H9 (cell line): ENCODE measurements at regions not wholly inside any gene's neighbourhood (a gene's known extent, or its start where the extent isn't known, plus 50 kb on each side); places are given as distances from the start of the nearest gene placed in this dataset.

Experiments used
- DNase-seq: peaks from one replicate; pipeline ENCODE4 v3.0.0-alpha.2; 2017
- H2AFZ ChIP-seq: one replicate; pipeline ENCODE4 v1.6.1; 2013; ENCODE audit warnings: mild to moderate bottlenecking, low read length, control low read depth, moderate library complexity
- H2AK5ac ChIP-seq: 2 replicates; pipeline ENCODE4 v1.6.1; 2013; ENCODE audit warnings: low read length, control low read depth, mixed read lengths; ENCODE audit not compliant: insufficient read length
- H2BK120ac ChIP-seq: one replicate; pipeline ENCODE4 v1.6.1; 2013; ENCODE audit warnings: low read depth, mild to moderate bottlenecking, low read length, control low read depth, inconsistent platforms; ENCODE audit not compliant: poor library complexity, severe bottlenecking
- H2BK12ac ChIP-seq: 2 replicates; pipeline ENCODE4 v1.6.1; 2013; ENCODE audit warnings: low read length, control low read depth, mixed read lengths, low read depth; ENCODE audit not compliant: insufficient read length
- H2BK15ac ChIP-seq: 2 replicates; pipeline ENCODE4 v1.6.1; 2013; ENCODE audit warnings: low read depth, low read length, control low read depth
- H2BK20ac ChIP-seq: one replicate; pipeline ENCODE4 v1.6.1; 2013; ENCODE audit warnings: low read depth, mild to moderate bottlenecking, low read length, control low read depth, inconsistent platforms; ENCODE audit not compliant: poor library complexity, severe bottlenecking
- H2BK5ac ChIP-seq: 2 replicates; pipeline ENCODE4 v1.6.1; 2013; ENCODE audit warnings: low read length, control low read depth, mixed read lengths; ENCODE audit not compliant: insufficient read length
- H3K14ac ChIP-seq: 2 replicates; pipeline ENCODE4 v1.6.1; 2013; ENCODE audit warnings: low read length, control low read depth; ENCODE audit not compliant: insufficient read depth
- H3K18ac ChIP-seq: 2 replicates; pipeline ENCODE4 v1.6.1; 2013; ENCODE audit warnings: low read depth, mild to moderate bottlenecking, mixed read lengths, low read length, control low read depth; ENCODE audit not compliant: insufficient read length
- H3K23ac ChIP-seq: 2 replicates; pipeline ENCODE4 v1.6.1; 2013; ENCODE audit warnings: low read length, control low read depth, mixed read lengths, low read depth; ENCODE audit not compliant: insufficient read length
- H3K23me2 ChIP-seq: 2 replicates; pipeline ENCODE4 v1.6.1; 2013; ENCODE audit warnings: low read depth, mild to moderate bottlenecking, mixed read lengths, low read length, control low read depth; ENCODE audit not compliant: insufficient read length, poor library complexity, severe bottlenecking
- H3K27ac ChIP-seq: 2 replicates; pipeline ENCODE4 v1.5.1; 2013; ENCODE audit warnings: low read length, control low read depth, mixed read lengths, low read depth; ENCODE audit not compliant: insufficient read length
- H3K27me3 ChIP-seq: 2 replicates; pipeline ENCODE4 v1.6.1; 2013; ENCODE audit warnings: low read length, control low read depth, inconsistent platforms; ENCODE audit not compliant: insufficient read depth
- H3K4ac ChIP-seq: 2 replicates; pipeline ENCODE4 v1.6.1; 2013; ENCODE audit warnings: low read depth, mild to moderate bottlenecking, control low read depth, inconsistent platforms, low read length, moderate library complexity
- H3K4me1 ChIP-seq: 2 replicates; pipeline ENCODE4 v1.6.1; 2013; ENCODE audit warnings: low read length, control low read depth, inconsistent platforms; ENCODE audit not compliant: insufficient read depth
- H3K4me2 ChIP-seq: 2 replicates; pipeline ENCODE4 v1.6.1; 2013; ENCODE audit warnings: low read length, control low read depth, mixed read lengths; ENCODE audit not compliant: insufficient read length, insufficient read depth
- H3K56ac ChIP-seq: 2 replicates; pipeline ENCODE4 v1.6.1; 2013; ENCODE audit warnings: low read depth, mild to moderate bottlenecking, mixed read lengths, low read length, control low read depth; ENCODE audit not compliant: insufficient read length
- H3K79me1 ChIP-seq: 2 replicates; pipeline ENCODE4 v1.6.1; 2013; ENCODE audit warnings: low read depth, mild to moderate bottlenecking, moderate library complexity, low read length, control low read depth, inconsistent platforms; ENCODE audit not compliant: insufficient read depth, poor library complexity, severe bottlenecking
- H3K79me2 ChIP-seq: 2 replicates; pipeline ENCODE4 v1.6.1; 2013; ENCODE audit warnings: low read length, control low read depth, inconsistent platforms; ENCODE audit not compliant: insufficient read depth
- H3K9ac ChIP-seq: 2 replicates; pipeline ENCODE4 v1.6.1; 2013; ENCODE audit warnings: low read length, control low read depth, mixed read lengths; ENCODE audit not compliant: insufficient read length; ENCODE audit errors: extremely low read depth
- H3K9me3 ChIP-seq: one replicate; pipeline ENCODE4 v1.6.1; 2013; ENCODE audit warnings: low read depth, low read length, inconsistent platforms; ENCODE audit not compliant: control insufficient read depth
- H3T11ph ChIP-seq: one replicate; pipeline ENCODE4 v1.6.1; 2013; ENCODE audit warnings: mild to moderate bottlenecking, low read length, control low read depth, inconsistent platforms
- H4K20me1 ChIP-seq: one replicate; pipeline ENCODE4 v1.6.1; 2013; ENCODE audit not compliant: control insufficient read depth, insufficient read length, insufficient read depth
- H4K5ac ChIP-seq: 2 replicates; pipeline ENCODE4 v1.6.1; 2013; ENCODE audit warnings: low read depth, mild to moderate bottlenecking, mixed read lengths, low read length, control low read depth; ENCODE audit not compliant: insufficient read length
- H4K8ac ChIP-seq: replicated peaks from 2 replicates; pipeline ENCODE4 v1.6.1; 2013; ENCODE audit warnings: low read length, control low read depth, mixed read lengths, low read depth; ENCODE audit not compliant: insufficient read length
- H4K91ac ChIP-seq: 2 replicates; pipeline ENCODE4 v1.6.1; 2013; ENCODE audit warnings: low read depth, mild to moderate bottlenecking, moderate library complexity, mixed read lengths, low read length, control low read depth; ENCODE audit not compliant: insufficient read length
- H3K27ac Mint-ChIP-seq, 3 experiments: 2 replicates in 2 of 3; 3 replicates in 1 of 3; pipeline ENCODE4 v1.8.0; 2020 to 2021; ENCODE audit warnings: mixed read lengths in 3 of 3, mild to moderate bottlenecking in 1 of 3, moderate library complexity in 1 of 3
- H3K27me3 Mint-ChIP-seq: 2 replicates; pipeline ENCODE4 v1.8.0; 2021; ENCODE audit warnings: low read depth, mild to moderate bottlenecking, moderate library complexity, mixed read lengths
- H3K36me3 Mint-ChIP-seq, 3 experiments: 2 replicates in 2 of 3; 3 replicates in 1 of 3; pipeline ENCODE4 v1.8.0; 2020 to 2021; ENCODE audit warnings: low read depth in 3 of 3, mixed read lengths in 3 of 3; ENCODE audit not compliant: insufficient read depth in 1 of 3
- H3K4me1 Mint-ChIP-seq, 2 experiments: 2 replicates each; pipeline ENCODE4 v1.8.0; 2020; ENCODE audit warnings: mixed read lengths in 2 of 2
- H3K4me3 Mint-ChIP-seq, 2 experiments: 2 replicates in 1 of 2; 3 replicates in 1 of 2; pipeline ENCODE4 v1.8.0; 2020 to 2021; ENCODE audit warnings: mild to moderate bottlenecking in 2 of 2, mixed read lengths in 2 of 2, moderate library complexity in 1 of 2
- H3K9me3 Mint-ChIP-seq, 2 experiments: 2 replicates in 1 of 2; 3 replicates in 1 of 2; pipeline ENCODE4 v1.8.0; 2020; ENCODE audit warnings: mild to moderate bottlenecking in 2 of 2, mixed read lengths in 2 of 2, moderate library complexity in 1 of 2
- TF ChIP-seq, protein P1 (sequence below): fragments of 200-600 bp; sonication (generic); conservative IDR thresholded peaks from 3 replicates; pipeline ENCODE4 v1.8.0; 2021; ENCODE audit warnings: antibody characterized with exemption, mild to moderate bottlenecking

DNA sequence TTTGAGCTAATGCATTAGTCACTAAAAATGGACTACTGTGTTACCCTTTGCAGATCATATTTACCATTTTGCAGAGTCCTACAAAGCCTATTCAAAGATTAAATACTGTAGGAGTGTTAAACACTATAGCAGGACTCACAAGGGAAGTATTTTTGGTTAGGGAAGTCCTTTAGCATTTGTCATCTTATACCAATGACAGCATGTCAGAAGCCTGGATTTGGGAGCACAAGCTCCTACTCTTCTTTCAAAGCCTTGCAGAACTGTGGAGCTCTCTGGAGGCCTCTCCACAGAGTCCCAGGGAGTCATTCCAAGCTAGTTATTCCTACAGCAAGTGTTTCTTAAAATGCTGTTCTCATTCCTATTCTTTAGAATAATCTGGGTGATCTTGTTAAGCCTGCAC lies 288.8 kb downstream of the PIK3R1 start:
- Histone ChIP-seq H4K20me1 (no peaks in the 10 kb centered on the region), H2BK120ac (no peak overlapping the region), H3T11ph (no peak overlapping the region), H3K9me3 (no peaks in the 10 kb centered on the region), H3K4ac (no peak overlapping the region), H2BK5ac (no peak overlapping the region), H3K4me2 (no peak overlapping the region), H3K27ac (no peak overlapping the region), H4K5ac (no peak overlapping the region), H2BK12ac (no peak overlapping the region), H3K79me1 (no peaks in the 10 kb centered on the region), H3K27me3 (no peaks in the 10 kb centered on the region), H4K8ac (no peak overlapping the region), H3K23me2 (no peaks in the 10 kb centered on the region), H3K56ac (no peak overlapping the region), H2AFZ (no peak overlapping the region), H3K4me1 (no peaks in the 10 kb centered on the region), H3K9ac (no peak overlapping the region), H3K14ac (no peak overlapping the region), H3K79me2 (no peaks in the 10 kb centered on the region), H2AK5ac (no peak overlapping the region), H3K18ac (no peak overlapping the region), H2BK15ac (no peak overlapping the region), H2BK20ac (no peak overlapping the region), H3K23ac (no peak overlapping the region), H4K91ac (no peak overlapping the region)
- Mint-ChIP-seq H3K27me3 (no peaks in the 10 kb centered on the region), H3K4me3 (no peak overlapping the region), H3K4me1 (no peaks in the 10 kb centered on the region), H3K27ac (no peak overlapping the region), H3K9me3 (peaks cover 4 to 11% of the 10 kb centered on the region in 2 experiments), H3K36me3 (peaks cover 2 to 6% (median 3%) of the 10 kb centered on the region in 3 experiments; a peak in 6 of 7 replicates)
- DNase-seq, result no peak
- TF ChIP-seq, protein P1, sequence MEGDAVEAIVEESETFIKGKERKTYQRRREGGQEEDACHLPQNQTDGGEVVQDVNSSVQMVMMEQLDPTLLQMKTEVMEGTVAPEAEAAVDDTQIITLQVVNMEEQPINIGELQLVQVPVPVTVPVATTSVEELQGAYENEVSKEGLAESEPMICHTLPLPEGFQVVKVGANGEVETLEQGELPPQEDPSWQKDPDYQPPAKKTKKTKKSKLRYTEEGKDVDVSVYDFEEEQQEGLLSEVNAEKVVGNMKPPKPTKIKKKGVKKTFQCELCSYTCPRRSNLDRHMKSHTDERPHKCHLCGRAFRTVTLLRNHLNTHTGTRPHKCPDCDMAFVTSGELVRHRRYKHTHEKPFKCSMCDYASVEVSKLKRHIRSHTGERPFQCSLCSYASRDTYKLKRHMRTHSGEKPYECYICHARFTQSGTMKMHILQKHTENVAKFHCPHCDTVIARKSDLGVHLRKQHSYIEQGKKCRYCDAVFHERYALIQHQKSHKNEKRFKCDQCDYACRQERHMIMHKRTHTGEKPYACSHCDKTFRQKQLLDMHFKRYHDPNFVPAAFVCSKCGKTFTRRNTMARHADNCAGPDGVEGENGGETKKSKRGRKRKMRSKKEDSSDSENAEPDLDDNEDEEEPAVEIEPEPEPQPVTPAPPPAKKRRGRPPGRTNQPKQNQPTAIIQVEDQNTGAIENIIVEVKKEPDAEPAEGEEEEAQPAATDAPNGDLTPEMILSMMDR, result no peak
